HG02678 (cell line): ENCODE measurements at regions not wholly inside any gene's neighbourhood (a gene's known extent, or its start where the extent isn't known, plus 50 kb on each side); places are given as distances from the start of the nearest gene placed in this dataset.
"Not testable (repeated sequence)": the region's sequence is repeated elsewhere in the genome, so short reads cannot be mapped to it uniquely, and the experiment has no call there.

Experiments used
- ATAC-seq: cut with Tn5 transposase; IDR thresholded peaks from one replicate; pipeline ENCODE4 v1.9.1; 2021; ENCODE audit warnings: mild to moderate bottlenecking, moderate library complexity; ENCODE audit not compliant: unreplicated experiment

DNA sequence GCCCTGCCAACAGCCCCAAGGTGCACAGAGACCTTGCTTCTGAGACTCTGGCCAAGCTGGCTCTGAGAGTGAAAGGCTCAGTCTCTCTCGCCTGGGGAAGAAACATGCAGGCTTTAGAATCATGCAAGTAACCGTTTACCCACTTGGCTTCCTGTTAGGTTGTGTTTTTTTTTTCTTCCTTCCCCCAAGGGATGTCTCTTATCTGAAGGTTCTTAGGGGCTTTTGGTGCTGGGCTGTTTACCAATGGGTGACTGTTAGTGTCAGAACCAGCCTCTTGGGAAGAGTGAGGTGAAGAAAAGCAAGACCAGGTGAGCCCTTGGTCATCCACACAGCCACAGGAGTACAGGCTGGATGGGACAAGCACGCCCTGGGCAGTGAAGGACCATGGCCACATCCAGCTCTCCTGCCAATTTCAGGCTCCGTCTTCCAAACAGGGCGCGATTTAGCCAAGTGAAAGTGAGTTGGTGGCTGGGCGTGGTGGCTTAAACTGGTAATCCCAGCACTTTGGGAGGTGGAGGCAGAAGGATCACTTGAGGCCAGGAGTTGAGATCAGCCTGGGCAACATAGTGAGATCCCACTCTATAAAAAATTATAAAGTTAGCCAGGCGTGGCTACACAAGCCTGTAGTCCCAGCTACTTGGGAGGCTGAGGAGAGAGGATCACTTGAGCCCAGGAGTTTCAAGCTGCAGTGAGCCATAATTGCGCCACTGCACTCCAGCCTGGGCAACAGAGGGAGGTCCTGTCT is 76.3 kb upstream of the CUX1 start:
- ATAC-seq = peak; percentile 57

DNA sequence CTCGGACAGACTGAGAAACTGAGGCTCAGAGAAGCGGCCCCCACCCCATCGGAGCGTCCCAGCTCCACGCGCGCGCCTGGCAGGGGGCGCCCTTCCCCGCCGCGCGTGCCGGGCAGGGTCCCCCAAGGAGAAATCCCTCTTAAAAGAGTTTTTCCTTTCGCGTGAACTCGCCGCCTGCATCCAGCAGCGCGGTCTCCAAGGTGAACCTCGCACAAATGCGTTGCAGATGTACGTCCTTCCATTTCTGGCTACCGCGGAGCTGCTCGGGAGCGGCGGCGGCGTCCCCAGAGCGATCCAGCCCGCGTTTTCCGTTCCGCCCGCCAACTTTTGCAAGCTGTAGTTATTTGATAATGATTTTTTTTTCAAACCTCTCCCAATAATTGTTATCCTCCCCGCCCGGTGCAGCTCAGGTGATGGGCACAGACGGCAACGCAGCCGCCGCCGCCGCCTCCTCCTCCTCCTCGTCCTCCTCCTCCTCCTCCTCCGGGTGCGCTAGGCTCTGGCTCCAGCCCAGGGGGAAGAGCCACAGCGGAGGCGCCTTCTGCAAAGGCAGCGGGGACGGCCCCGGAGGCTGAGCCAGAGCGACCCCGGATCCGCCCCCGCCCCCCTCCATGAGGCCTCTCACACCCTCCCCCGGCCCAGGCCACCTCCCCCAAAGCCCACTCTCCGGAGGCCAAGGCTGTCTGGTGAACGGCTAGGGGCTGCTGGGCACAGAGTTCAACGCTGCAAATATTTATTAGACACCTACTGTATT is 74.0 kb upstream of the CUX1 start:
- ATAC-seq = no peak

DNA sequence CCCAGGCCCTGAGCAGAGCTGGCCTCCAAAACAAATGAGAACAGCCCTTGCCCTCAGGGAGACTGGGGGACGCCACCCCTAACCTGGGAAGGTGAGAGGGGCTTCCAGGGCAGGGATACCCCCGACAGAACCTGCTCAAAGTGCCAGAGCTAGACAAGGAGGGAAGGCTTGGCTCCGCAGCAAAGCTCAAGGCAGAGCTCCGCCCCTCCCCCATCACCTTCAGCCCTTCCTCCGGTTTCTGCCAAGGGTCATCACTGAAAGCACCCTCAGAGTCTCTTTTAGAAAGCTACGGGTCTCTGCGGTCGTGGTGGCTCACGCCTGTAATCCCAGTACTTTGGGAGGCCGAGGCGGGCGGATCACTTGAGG is 73.4 kb upstream of the CUX1 start:
- ATAC-seq = no peak

DNA sequence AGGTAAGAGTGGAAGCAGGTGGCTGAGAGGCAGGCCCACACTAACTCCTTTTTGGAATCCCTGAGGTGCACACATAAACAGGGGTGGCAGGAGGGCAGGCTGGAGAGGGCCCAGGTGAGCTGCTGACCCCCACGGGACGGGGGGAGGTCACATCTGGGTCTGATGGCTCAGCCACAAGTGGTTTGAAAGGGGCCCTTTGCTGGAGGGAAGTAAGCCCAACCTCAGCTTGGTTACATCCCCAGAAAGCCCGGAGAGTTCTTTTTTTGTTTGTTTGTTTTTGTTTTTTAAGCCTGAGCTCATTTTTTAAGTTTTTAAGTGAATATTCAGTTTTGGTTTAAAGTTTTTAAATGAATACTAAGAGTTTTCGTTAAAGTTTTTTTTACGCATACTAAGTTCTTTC is 72.8 kb upstream of the CUX1 start:
- no peak for ATAC-seq

DNA sequence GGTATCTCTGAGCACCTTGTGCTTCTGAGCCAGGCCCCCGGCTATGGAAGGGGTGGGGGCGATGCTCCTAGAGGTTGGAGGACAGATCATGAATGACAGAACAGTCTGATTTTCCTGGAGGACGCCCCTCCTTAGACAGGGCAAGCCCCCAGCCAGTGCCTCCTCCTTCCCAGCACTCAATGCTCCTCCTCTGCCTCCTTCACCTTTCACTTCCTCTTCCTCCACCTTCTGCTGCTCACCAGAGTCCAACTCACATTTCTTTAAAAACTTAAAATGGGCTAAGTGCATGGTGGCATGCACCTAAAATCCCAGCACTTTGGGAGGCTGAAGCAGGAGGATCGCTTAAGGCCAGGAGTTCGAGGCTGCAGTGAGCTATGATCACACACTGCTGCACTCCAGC is 71.1 kb upstream of the CUX1 start:
- peak; percentile 51 for ATAC-seq

DNA sequence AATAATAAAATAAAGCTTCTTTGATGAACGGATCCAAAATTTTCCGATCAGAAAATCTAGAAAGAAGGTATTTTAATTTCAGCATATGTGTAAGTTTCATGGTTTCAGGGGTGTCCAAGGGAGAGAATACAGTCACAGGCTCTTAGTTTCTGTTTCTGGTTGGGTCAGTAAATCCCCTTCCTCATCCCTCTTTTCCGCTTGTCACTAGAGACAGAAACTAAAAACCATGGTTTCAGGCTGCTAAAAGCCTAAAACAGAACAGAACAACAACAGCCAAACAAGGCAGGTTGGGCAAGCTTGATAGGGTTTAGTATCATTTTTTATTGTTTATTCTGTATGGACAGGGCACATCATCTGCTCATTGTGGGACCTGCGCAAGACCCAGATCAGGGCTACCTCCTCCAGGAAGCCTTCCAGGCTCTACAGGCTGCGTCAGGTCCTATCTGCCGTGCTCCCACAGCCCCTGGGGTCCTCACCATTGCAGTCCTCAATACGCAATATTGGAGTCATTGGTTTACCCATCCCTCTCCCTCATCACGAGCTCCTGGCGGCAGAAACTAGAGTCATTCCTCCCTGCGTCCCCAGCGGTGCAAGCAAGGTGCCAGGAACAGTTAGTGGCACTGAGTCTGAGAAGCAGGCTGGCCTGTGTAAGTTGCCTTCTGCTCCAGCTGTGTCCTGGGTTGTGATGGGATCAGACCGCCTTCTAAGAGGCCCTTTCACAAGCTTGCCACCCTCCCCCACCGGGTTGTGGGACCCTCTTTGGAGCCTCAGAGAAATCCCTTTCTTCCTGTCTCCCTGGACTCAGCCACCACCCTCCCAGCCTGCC is 70.2 kb upstream of the CUX1 start:
- no peak for ATAC-seq

DNA sequence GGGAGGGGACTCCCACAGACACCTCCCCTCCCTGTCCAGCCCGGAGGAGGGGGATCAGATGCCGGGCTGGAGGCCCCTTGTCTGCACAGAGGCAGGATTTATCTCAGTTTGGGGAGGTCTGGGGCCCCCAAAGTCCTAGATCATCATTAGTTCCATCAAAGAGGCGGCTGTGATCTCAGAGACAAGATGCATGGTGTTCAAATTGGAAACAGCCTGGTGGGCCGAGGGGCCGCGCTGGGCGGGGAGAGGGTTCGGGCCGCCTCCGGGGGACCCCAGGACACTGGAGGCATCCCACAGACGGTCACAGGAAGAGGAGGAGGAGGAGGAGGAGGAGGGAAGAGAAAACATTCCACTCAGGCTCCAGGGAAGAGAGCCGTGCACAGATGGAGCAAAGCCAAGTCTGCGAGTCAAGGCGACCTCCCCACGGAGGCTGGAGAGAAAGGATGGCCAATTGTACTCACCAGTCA is 69.5 kb upstream of the CUX1 start:
- ATAC-seq = no peak

DNA sequence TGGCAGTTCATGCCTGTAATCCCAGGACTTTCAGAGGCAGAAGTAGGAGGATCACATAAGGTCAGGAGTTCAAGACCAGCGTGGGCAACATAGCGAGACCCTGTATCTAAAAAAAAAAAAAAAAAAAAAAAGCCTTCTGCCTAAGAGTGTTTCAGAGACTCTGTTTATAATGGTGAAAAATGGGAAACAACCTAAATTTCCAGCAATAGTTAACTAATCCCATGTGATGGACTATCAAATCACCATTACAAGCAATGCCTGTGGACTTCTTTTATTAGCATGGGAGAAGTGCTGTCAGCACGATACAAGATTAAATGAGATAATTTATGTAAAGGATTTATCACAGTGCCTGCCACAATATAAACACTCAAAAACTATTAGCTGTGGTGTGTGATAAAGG is 67.5 kb upstream of the CUX1 start:
- ATAC-seq = no peak

DNA sequence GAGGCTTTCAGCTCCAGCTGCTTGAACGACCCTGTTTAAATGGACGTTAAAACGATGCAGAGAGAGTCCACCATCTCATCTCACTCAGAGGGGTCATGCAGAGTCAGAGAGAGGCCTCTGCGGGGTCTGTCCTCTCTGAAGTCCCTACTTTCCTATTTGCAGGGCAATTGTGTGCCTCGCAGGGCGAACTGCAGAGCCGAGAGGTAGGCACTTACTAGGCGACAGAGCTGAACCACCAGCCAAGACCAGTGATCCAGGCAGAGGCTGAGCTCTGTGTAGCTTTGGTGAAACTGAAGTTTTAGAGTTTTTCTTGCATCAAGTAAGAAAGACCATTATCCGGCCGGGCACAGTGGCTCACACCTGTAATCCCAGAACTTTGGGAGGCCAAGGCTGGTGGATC is 64.1 kb upstream of the CUX1 start:
- no peak for ATAC-seq

DNA sequence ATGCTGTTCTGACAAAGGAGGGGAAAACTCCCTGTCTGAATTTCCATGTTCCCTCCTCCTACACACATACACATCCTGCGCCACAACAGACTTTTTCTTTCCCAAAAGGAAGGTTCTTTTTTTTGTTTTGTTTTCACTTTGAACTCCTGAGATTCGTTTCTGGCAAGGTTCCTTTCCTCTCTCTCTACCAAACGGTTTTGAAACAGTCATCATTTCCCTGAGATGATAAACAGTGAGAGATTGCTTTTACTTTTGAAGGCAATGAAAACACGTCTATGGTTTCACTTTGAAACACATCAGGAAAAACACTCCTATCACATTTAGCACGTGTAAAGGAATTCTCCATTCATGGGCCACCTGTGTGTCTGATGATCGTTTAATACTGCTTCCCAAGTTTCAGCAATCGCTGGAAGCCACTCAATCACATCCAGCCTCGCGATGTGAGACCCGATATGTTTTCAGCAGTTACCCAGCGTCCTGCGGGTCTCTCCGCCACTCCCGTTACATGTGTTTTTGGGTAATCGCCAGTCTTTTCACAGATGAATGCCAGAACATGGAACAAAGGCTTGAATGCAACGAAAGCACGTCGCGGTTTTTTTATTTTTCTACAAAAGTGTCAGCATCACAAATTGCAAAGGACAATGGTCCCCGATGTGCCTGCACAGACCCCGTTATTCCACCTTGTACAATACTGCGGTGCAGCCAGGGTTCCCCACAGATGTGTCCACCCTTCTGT is 62.8 kb upstream of the CUX1 start:
- no peak for ATAC-seq

DNA sequence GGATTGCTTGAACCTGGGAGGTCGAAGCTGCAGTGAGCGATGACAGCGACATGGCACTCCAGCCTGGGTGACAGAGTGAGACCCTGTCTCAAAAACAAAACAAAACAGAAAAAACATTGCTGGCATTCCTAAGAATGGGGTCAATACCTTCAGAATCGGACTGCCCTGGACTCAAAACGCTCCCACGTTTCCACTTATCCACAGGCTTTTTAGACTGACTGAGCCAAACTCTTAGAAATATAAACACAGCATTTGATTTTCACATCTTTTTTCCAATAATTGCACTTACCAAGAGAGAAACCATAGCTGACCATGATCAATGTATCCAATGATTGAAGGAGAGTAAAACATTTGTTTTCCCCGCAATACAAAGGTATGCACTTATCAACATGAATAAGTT is 59.5 kb upstream of the CUX1 start:
- ATAC-seq = no peak

DNA sequence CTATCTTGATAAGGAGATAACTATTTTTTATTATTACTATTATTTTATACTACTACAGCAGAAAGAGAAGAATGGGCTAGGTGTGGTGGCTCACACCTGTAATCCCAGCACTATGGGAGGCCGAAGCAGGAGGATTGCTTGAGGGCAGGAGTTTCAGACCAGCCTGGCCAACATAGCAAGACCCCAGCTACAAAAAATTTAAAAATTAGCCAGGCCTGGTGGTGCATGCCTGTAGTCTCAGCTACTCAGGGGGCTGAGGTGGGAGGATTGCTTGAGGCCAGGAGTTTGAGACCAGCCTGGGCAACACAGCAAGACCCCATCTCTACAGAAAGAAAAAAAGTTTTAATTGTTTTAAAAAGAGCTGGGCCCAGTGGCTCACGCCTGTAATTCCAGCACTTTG is 58.9 kb upstream of the CUX1 start:
- not testable (repeated sequence) for ATAC-seq

DNA sequence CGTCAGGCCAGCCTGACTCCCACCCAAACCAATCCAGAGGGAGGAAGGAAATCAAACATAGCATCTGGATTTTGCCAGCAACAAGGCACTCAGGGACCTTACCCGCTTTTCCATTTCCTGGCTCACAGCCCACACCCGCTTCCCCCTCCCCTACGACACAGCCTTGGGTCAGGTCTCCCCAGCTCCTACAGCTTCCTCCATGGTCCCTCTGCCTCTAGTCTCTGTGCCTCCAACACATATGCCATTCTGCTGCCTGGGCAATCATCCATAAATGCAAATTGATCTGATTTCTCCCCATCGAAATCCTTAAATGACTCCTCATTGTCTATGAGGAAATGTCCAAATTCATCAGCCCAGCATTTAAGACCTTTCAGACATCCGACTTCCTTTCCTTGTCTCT is 53.2 kb upstream of the CUX1 start:
- ATAC-seq = no peak

DNA sequence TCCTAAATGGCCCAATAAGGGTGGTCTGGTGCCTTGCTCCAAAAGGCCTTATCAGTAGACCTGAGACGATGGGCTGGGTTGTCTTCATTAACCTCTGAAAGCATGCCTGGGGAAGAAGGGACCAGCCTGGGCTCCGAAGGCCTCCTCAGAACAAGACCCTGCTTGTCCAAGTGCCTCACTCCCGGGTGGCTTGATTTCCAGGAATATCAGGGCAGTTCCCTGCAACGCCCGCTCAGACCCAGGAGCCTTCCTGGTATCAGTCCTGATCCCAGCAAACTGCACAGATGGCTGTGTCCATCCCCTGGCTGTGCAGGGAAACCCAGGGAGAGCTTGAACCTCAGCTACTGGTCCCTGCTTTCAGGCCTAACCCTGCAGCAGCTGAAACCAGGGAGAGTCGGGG is 49.9 kb upstream of the CUX1 start:
- ATAC-seq = no peak
